Loucy (cell line): ENCODE measurements at regions not wholly inside any gene's neighbourhood (a gene's known extent, or its start where the extent isn't known, plus 50 kb on each side); places are given as distances from the start of the nearest gene placed in this dataset.

Source experiments
- H2AFZ ChIP-seq: fragments of 200-600 bp; sonication (generic); 2 replicates; pipeline ENCODE4 v1.6.0; 2016; ENCODE audit warnings: antibody characterized with exemption, mild to moderate bottlenecking, low read length, moderate library complexity
- H3F3A ChIP-seq: fragments of 200-600 bp; 2 replicates; pipeline ENCODE4 v1.6.0; 2016; ENCODE audit warnings: antibody characterized with exemption, low read depth, mild to moderate bottlenecking
- H3K27me3 ChIP-seq: fragments of 200-600 bp; sonication (generic); 2 replicates; pipeline ENCODE4 v1.6.1; 2014; ENCODE audit warnings: low read length, mild to moderate bottlenecking; ENCODE audit not compliant: insufficient read depth, poor library complexity, severe bottlenecking
- H3K36me3 ChIP-seq: fragments of 200-600 bp; sonication (generic); 2 replicates; pipeline ENCODE4 v1.6.1; 2016; ENCODE audit warnings: low read length; ENCODE audit not compliant: insufficient read depth
- H3K4me1 ChIP-seq: fragments of 200-600 bp; sonication (generic); 2 replicates; pipeline ENCODE4 v1.5.1; 2014; ENCODE audit warnings: low read length, mild to moderate bottlenecking; ENCODE audit not compliant: insufficient read depth, poor library complexity, severe bottlenecking
- H3K4me2 ChIP-seq: fragments of 200-600 bp; sonication (generic); 2 replicates; pipeline ENCODE4 v1.6.0; 2014; ENCODE audit warnings: antibody characterized with exemption, low read length, low read depth, mild to moderate bottlenecking; ENCODE audit not compliant: poor library complexity, severe bottlenecking
- H3K4me3 ChIP-seq: fragments of 200-600 bp; sonication (generic); 2 replicates; pipeline ENCODE4 v1.5.1; 2014; ENCODE audit warnings: low read length, mild to moderate bottlenecking, mixed read lengths; ENCODE audit not compliant: poor library complexity, severe bottlenecking
- H3K79me2 ChIP-seq: fragments of 200-600 bp; sonication (generic); 2 replicates; pipeline ENCODE4 v1.6.1; 2014; ENCODE audit warnings: low read length; ENCODE audit not compliant: insufficient read depth
- H3K9ac ChIP-seq: fragments of 200-600 bp; sonication (generic); 2 replicates; pipeline ENCODE4 v1.6.0; 2014; ENCODE audit warnings: mild to moderate bottlenecking, low read depth, low read length, moderate library complexity; ENCODE audit not compliant: poor library complexity, severe bottlenecking
- H3K9me2 ChIP-seq: fragments of 200-600 bp; sonication (generic); replicated peaks from 2 replicates; pipeline ENCODE4 v1.6.1; 2016; ENCODE audit warnings: low read depth, low read length, mixed read lengths
- H3K9me3 ChIP-seq: fragments of 200-600 bp; sonication (generic); 2 replicates; pipeline ENCODE4 v1.6.1; 2014; ENCODE audit warnings: mild to moderate bottlenecking, antibody characterized with exemption, low read length, low read depth; ENCODE audit not compliant: insufficient read depth
- H4K20me1 ChIP-seq: fragments of 200-600 bp; sonication (generic); 2 replicates; pipeline ENCODE4 v1.6.0; 2014; ENCODE audit warnings: antibody characterized with exemption, low read length, mild to moderate bottlenecking; ENCODE audit not compliant: insufficient read depth, poor library complexity, severe bottlenecking
- EZH2phosphoT487 ChIP-seq: fragments of 200-600 bp; IDR thresholded peaks from 2 replicates; pipeline ENCODE4 v1.6.1; 2018; ENCODE audit warnings: antibody characterized with exemption, mild to moderate bottlenecking, moderate library complexity, borderline replicate concordance
- TF ChIP-seq, protein P1 (sequence below): fragments of 200-600 bp; sonication (generic); conservative IDR thresholded peaks from 2 replicates; pipeline ENCODE4 v1.5.1; 2014; ENCODE audit warnings: mild to moderate bottlenecking, antibody characterized with exemption, low read length

DNA sequence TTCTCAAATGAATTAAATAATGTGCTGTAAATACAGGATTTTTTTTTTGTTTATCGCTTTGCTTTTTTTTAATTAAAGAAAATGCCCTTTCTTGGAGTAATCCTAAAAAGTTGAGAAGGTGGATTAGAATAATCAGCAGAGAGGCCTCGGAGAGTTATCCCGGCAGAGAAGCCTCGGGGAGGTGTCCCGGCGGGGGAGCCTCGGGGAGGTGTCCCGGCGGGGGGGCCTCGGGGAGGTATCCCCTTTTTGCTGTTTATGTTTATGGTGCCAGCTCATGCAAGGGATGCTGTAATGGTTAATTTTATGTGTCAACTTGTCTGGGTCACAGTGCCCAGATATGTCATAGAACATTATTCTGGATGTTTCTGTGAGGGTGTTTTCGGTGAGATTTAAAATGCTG, 263.0 kb upstream of the TRIB2 start:
- no peaks in the 10 kb centered on the region for H3K27me3 ChIP-seq
- H3K9me2 ChIP-seq: no peaks in the 10 kb centered on the region
- peaks cover 9% of the 10 kb centered on the region; the same call in 1 of the 2 replicates for H3F3A ChIP-seq
- H3K79me2 ChIP-seq: no peaks in the 10 kb centered on the region
- no peaks in the 10 kb centered on the region for H3K9me3 ChIP-seq
- no peak overlapping the region for H3K4me3 ChIP-seq
- H2AFZ ChIP-seq: no peak overlapping the region
- TF ChIP-seq EZH2phosphoT487: no peak
- TF ChIP-seq, protein P1, sequence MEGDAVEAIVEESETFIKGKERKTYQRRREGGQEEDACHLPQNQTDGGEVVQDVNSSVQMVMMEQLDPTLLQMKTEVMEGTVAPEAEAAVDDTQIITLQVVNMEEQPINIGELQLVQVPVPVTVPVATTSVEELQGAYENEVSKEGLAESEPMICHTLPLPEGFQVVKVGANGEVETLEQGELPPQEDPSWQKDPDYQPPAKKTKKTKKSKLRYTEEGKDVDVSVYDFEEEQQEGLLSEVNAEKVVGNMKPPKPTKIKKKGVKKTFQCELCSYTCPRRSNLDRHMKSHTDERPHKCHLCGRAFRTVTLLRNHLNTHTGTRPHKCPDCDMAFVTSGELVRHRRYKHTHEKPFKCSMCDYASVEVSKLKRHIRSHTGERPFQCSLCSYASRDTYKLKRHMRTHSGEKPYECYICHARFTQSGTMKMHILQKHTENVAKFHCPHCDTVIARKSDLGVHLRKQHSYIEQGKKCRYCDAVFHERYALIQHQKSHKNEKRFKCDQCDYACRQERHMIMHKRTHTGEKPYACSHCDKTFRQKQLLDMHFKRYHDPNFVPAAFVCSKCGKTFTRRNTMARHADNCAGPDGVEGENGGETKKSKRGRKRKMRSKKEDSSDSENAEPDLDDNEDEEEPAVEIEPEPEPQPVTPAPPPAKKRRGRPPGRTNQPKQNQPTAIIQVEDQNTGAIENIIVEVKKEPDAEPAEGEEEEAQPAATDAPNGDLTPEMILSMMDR: no peak
- H3K9ac ChIP-seq: no peak overlapping the region
- H4K20me1 ChIP-seq: no peaks in the 10 kb centered on the region
- H3K36me3 ChIP-seq: no peaks in the 10 kb centered on the region
- no peak overlapping the region for H3K4me2 ChIP-seq
- peaks cover 34% of the 10 kb centered on the region for H3K4me1 ChIP-seq

DNA sequence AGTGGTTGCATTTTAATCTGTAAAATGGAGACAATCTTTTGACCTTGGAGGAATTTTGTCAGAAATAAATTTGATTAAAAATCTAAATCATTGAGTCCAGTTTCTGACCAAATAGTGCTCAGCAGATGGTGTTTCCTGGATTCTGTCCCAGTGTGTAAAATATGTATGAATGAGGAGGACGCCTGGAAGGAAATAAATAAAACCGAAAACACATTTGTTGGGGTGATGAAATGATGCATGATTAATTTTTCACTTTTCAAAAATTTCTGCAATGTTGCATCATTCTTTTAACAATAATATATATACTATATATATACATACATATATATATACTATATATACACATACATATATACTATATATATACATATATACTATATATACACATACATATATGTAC, 261.1 kb upstream of the TRIB2 start:
- H3K4me2 ChIP-seq: no peak overlapping the region
- no peak overlapping the region for H2AFZ ChIP-seq
- no peaks in the 10 kb centered on the region for H3K36me3 ChIP-seq
- no peaks in the 10 kb centered on the region for H3K27me3 ChIP-seq
- H3K4me3 ChIP-seq: no peak overlapping the region
- no peak overlapping the region for H3K9ac ChIP-seq
- peaks cover 28% of the 10 kb centered on the region for H3K4me1 ChIP-seq
- no peaks in the 10 kb centered on the region for H3K9me2 ChIP-seq
- H3F3A ChIP-seq: peaks cover 9% of the 10 kb centered on the region; the same call in 1 of the 2 replicates
- H4K20me1 ChIP-seq: no peaks in the 10 kb centered on the region
- TF ChIP-seq EZH2phosphoT487: no peak
- TF ChIP-seq, protein P1: no peak
- H3K79me2 ChIP-seq: no peaks in the 10 kb centered on the region
- no peaks in the 10 kb centered on the region for H3K9me3 ChIP-seq

DNA sequence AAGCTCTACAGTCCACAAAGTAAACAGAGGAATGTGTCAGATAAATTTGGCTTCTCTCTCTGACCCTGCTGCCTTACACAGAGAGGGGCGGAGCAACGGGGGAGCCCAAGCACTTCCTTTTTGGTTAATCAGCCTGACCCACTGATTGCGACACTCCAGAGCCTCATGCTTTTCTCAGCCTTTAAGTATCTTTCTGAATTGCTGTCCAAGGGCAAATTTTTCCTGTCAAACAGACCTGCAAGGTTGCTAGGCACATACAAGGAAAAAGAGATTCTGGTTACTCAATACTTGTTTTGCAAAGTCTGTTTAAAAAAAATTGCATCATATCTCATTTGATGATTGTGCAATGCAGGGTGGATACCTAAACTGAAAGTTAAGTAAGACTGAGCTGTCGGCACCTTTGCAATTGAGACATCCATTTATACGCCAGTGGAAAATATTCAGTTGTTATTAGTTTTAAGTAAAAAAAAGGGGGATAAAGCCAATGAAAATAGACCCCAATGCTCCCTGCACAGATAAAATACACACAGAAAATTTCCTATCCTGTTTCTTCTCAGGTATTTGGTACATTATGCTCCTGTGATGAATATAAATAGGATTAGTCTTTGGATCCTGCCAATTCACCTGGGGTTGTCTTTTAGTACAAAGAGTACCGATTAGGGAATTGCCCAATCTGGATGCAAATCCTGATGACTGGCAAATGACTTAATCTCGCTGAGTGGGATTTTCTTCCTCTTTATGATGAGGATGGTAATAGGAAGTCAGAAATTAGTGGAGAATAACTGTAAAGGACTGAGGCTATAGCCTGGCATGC, 260.2 kb upstream of the TRIB2 start:
- TF ChIP-seq, protein P1: no peak
- no peak for TF ChIP-seq EZH2phosphoT487
- no peaks in the 10 kb centered on the region for H4K20me1 ChIP-seq
- H3K4me2 ChIP-seq: peak overlapping the region; percentile 60
- peak overlapping the region; percentile 69 for H2AFZ ChIP-seq
- H3K9me3 ChIP-seq: no peaks in the 10 kb centered on the region
- H3K36me3 ChIP-seq: no peaks in the 10 kb centered on the region
- peaks cover 7% of the 10 kb centered on the region; the same call in 1 of the 2 replicates for H3F3A ChIP-seq
- no peaks in the 10 kb centered on the region for H3K9me2 ChIP-seq
- H3K79me2 ChIP-seq: no peaks in the 10 kb centered on the region
- H3K4me3 ChIP-seq: peak overlapping the region; percentile 47
- peaks cover 22% of the 10 kb centered on the region for H3K4me1 ChIP-seq
- H3K27me3 ChIP-seq: no peaks in the 10 kb centered on the region
- peak overlapping the region; percentile 25 for H3K9ac ChIP-seq
